ENCODE measurements at regions not wholly inside any gene's neighbourhood (a gene's known extent, or its start where the extent isn't known, plus 50 kb on each side); places are given as distances from the start of the nearest gene placed in this dataset.

- ATAC-seq (ENCODE audit: low FRiP score), result no peak
- Histone ChIP-seq H3K4me3 (ENCODE audit: low read length in 2 of 2) (no peak overlapping the region), H3K9me3 (ENCODE audit: control insufficient read depth, low read length) (no peaks in the 10 kb centered on the region), H3K27ac (ENCODE audit: low read depth in 1 of 2, low read length in 2 of 2) (no peak overlapping the region), H3K36me3 (ENCODE audit: control insufficient read depth in 1 of 2, insufficient read depth in 2 of 2, low read length in 1 of 2) (no peaks in the 10 kb centered on the region), H3K27me3 (ENCODE audit: control insufficient read depth in 1 of 2, insufficient read depth in 2 of 2, low read length in 1 of 2) (no peaks in the 10 kb centered on the region), H3K4me1 (ENCODE audit: control insufficient read depth in 1 of 2, insufficient read depth in 2 of 2, low read length in 2 of 2) (no peaks in the 10 kb centered on the region)
- 92 to 94% methylated on average over 2 of the region's 2 CpGs for WGBS, 2 donors
- no peak for DNase-seq
- intact Hi-C loops (cut with DNase I), result no loop called here
Measured at GRCh38 chr4:123934096-123934495, 537.5 kb downstream of the SPRY1 start.

- Histone ChIP-seq H3K27me3 (ENCODE audit: control insufficient read depth in 1 of 2, insufficient read depth in 2 of 2, low read length in 1 of 2) (no peaks in the 10 kb centered on the region), H3K27ac (ENCODE audit: low read depth in 1 of 2, low read length in 2 of 2) (no peak overlapping the region), H3K9me3 (ENCODE audit: control insufficient read depth, low read length) (no peaks in the 10 kb centered on the region), H3K4me1 (ENCODE audit: control insufficient read depth in 1 of 2, insufficient read depth in 2 of 2, low read length in 2 of 2) (no peaks in the 10 kb centered on the region), H3K36me3 (ENCODE audit: control insufficient read depth in 1 of 2, insufficient read depth in 2 of 2, low read length in 1 of 2) (no peaks in the 10 kb centered on the region), H3K4me3 (ENCODE audit: low read length in 2 of 2) (no peak overlapping the region)
- intact Hi-C loops (cut with DNase I), result no loop called here
- no peak for DNase-seq
- ATAC-seq (ENCODE audit: low FRiP score), result no peak
- WGBS, 2 donors, result 19 to 20% methylated on average over 2 of the region's 2 CpGs
Measured at GRCh38 chr4:123936621-123937043, 540.0 kb downstream of the SPRY1 start.

GRCh38 chr4:123937581-123937980, 541.0 kb downstream of the SPRY1 start:
- ATAC-seq (ENCODE audit: low FRiP score), result no peak
- DNase-seq, result no peak
- WGBS, 2 donors, result 64 to 65% methylated on average over 4 of the region's 4 CpGs
- Histone ChIP-seq H3K4me3 (ENCODE audit: low read length in 2 of 2) (no peak overlapping the region), H3K27me3 (ENCODE audit: control insufficient read depth in 1 of 2, insufficient read depth in 2 of 2, low read length in 1 of 2) (no peaks in the 10 kb centered on the region), H3K9me3 (ENCODE audit: control insufficient read depth, low read length) (no peaks in the 10 kb centered on the region), H3K4me1 (ENCODE audit: control insufficient read depth in 1 of 2, insufficient read depth in 2 of 2, low read length in 2 of 2) (no peaks in the 10 kb centered on the region), H3K36me3 (ENCODE audit: control insufficient read depth in 1 of 2, insufficient read depth in 2 of 2, low read length in 1 of 2) (no peaks in the 10 kb centered on the region), H3K27ac (ENCODE audit: low read depth in 1 of 2, low read length in 2 of 2) (no peak overlapping the region)
- intact Hi-C loops (cut with DNase I), result no loop called here

GRCh38 chr4:123939621-123940020, 543.0 kb downstream of the SPRY1 start:
- no peak for DNase-seq
- intact Hi-C loops (cut with DNase I), result no loop called here
- no peaks in the 10 kb centered on the region for H3K9me3 ChIP-seq (ENCODE audit: control insufficient read depth, low read length)
- ATAC-seq (ENCODE audit: low FRiP score), result no peak
- WGBS, 2 donors, result 89 to 96% methylated on average over 1 of the region's 1 CpG
- no peaks in the 10 kb centered on the region for H3K36me3 ChIP-seq (ENCODE audit: control insufficient read depth in 1 of 2, insufficient read depth in 2 of 2, low read length in 1 of 2)
- no peak overlapping the region for H3K4me3 ChIP-seq (ENCODE audit: low read length in 2 of 2)
- no peak overlapping the region for H3K27ac ChIP-seq (ENCODE audit: low read depth in 1 of 2, low read length in 2 of 2)
- H3K27me3 ChIP-seq (ENCODE audit: control insufficient read depth in 1 of 2, insufficient read depth in 2 of 2, low read length in 1 of 2), result no peaks in the 10 kb centered on the region
- no peaks in the 10 kb centered on the region for H3K4me1 ChIP-seq (ENCODE audit: control insufficient read depth in 1 of 2, insufficient read depth in 2 of 2, low read length in 2 of 2)

GRCh38 chr4:123940604-123941003, 544.0 kb downstream of the SPRY1 start:
- WGBS, 2 donors, result 68 to 72% methylated on average over 2 of the region's 2 CpGs
- Histone ChIP-seq H3K4me3 (ENCODE audit: low read length in 2 of 2) (no peak overlapping the region), H3K36me3 (ENCODE audit: control insufficient read depth in 1 of 2, insufficient read depth in 2 of 2, low read length in 1 of 2) (no peaks in the 10 kb centered on the region), H3K9me3 (ENCODE audit: control insufficient read depth, low read length) (no peaks in the 10 kb centered on the region), H3K4me1 (ENCODE audit: control insufficient read depth in 1 of 2, insufficient read depth in 2 of 2, low read length in 2 of 2) (no peaks in the 10 kb centered on the region), H3K27ac (ENCODE audit: low read depth in 1 of 2, low read length in 2 of 2) (no peak overlapping the region), H3K27me3 (ENCODE audit: control insufficient read depth in 1 of 2, insufficient read depth in 2 of 2, low read length in 1 of 2) (no peaks in the 10 kb centered on the region)
- ATAC-seq (ENCODE audit: low FRiP score), result no peak
- DNase-seq, result no peak
- intact Hi-C loops (cut with DNase I), result no loop called here

- ATAC-seq (ENCODE audit: low FRiP score) (no peak), DNase-seq (no peak)
- no peak overlapping the region for H3K27ac ChIP-seq (ENCODE audit: low read depth in 1 of 2, low read length in 2 of 2)
- no peaks in the 10 kb centered on the region for H3K36me3 ChIP-seq (ENCODE audit: control insufficient read depth in 1 of 2, insufficient read depth in 2 of 2, low read length in 1 of 2)
- H3K27me3 ChIP-seq (ENCODE audit: control insufficient read depth in 1 of 2, insufficient read depth in 2 of 2, low read length in 1 of 2), result no peaks in the 10 kb centered on the region
- no peak overlapping the region for H3K4me3 ChIP-seq (ENCODE audit: low read length in 2 of 2)
- WGBS, 2 donors, result 67 to 71% methylated on average over 1 of the region's 1 CpG
- H3K4me1 ChIP-seq (ENCODE audit: control insufficient read depth in 1 of 2, insufficient read depth in 2 of 2, low read length in 2 of 2), result no peaks in the 10 kb centered on the region
- H3K9me3 ChIP-seq (ENCODE audit: control insufficient read depth, low read length), result no peaks in the 10 kb centered on the region
- intact Hi-C loops (cut with DNase I), result no loop called here
Measured at GRCh38 chr4:123941306-123941705, 544.7 kb downstream of the SPRY1 start.

- Histone ChIP-seq H3K36me3 (ENCODE audit: control insufficient read depth in 1 of 2, insufficient read depth in 2 of 2, low read length in 1 of 2) (no peaks in the 10 kb centered on the region), H3K9me3 (ENCODE audit: control insufficient read depth, low read length) (no peaks in the 10 kb centered on the region), H3K27me3 (ENCODE audit: control insufficient read depth in 1 of 2, insufficient read depth in 2 of 2, low read length in 1 of 2) (no peaks in the 10 kb centered on the region), H3K4me3 (ENCODE audit: low read length in 2 of 2) (no peak overlapping the region), H3K4me1 (ENCODE audit: control insufficient read depth in 1 of 2, insufficient read depth in 2 of 2, low read length in 2 of 2) (no peaks in the 10 kb centered on the region), H3K27ac (ENCODE audit: low read depth in 1 of 2, low read length in 2 of 2) (no peak overlapping the region)
- intact Hi-C loops (cut with DNase I), result no loop called here
- 87 to 94% methylated on average over 1 of the region's 1 CpG for WGBS, 2 donors
- DNase-seq (no peak), ATAC-seq (ENCODE audit: low FRiP score) (no peak)
Measured at GRCh38 chr4:123943976-123944375, 547.4 kb downstream of the SPRY1 start.

GRCh38 chr4:123945301-123945700, 548.7 kb downstream of the SPRY1 start:
- no peak overlapping the region for H3K27ac ChIP-seq (ENCODE audit: low read depth in 1 of 2, low read length in 2 of 2)
- H3K4me1 ChIP-seq (ENCODE audit: control insufficient read depth in 1 of 2, insufficient read depth in 2 of 2, low read length in 2 of 2), result no peaks in the 10 kb centered on the region
- H3K4me3 ChIP-seq (ENCODE audit: low read length in 2 of 2), result no peak overlapping the region
- no peaks in the 10 kb centered on the region for H3K27me3 ChIP-seq (ENCODE audit: control insufficient read depth in 1 of 2, insufficient read depth in 2 of 2, low read length in 1 of 2)
- intact Hi-C loops (cut with DNase I), result no loop called here
- no peak for ATAC-seq (ENCODE audit: low FRiP score)
- H3K36me3 ChIP-seq (ENCODE audit: control insufficient read depth in 1 of 2, insufficient read depth in 2 of 2, low read length in 1 of 2), result no peaks in the 10 kb centered on the region
- no peak for DNase-seq
- no peaks in the 10 kb centered on the region for H3K9me3 ChIP-seq (ENCODE audit: control insufficient read depth, low read length)
- 95 to 96% methylated on average over 7 of the region's 7 CpGs for WGBS, 2 donors

- intact Hi-C loops (cut with DNase I), result no loop called here
- no peaks in the 10 kb centered on the region for H3K4me1 ChIP-seq (ENCODE audit: control insufficient read depth in 1 of 2, insufficient read depth in 2 of 2, low read length in 2 of 2)
- no peaks in the 10 kb centered on the region for H3K36me3 ChIP-seq (ENCODE audit: control insufficient read depth in 1 of 2, insufficient read depth in 2 of 2, low read length in 1 of 2)
- ATAC-seq (ENCODE audit: low FRiP score) (no peak), DNase-seq (no peak)
- H3K4me3 ChIP-seq (ENCODE audit: low read length in 2 of 2), result no peak overlapping the region
- H3K27ac ChIP-seq (ENCODE audit: low read depth in 1 of 2, low read length in 2 of 2), result no peak overlapping the region
- H3K27me3 ChIP-seq (ENCODE audit: control insufficient read depth in 1 of 2, insufficient read depth in 2 of 2, low read length in 1 of 2), result no peaks in the 10 kb centered on the region
- no peaks in the 10 kb centered on the region for H3K9me3 ChIP-seq (ENCODE audit: control insufficient read depth, low read length)
Measured at GRCh38 chr4:123950530-123950929, 553.9 kb downstream of the SPRY1 start.

All from aorta (tissue), 5 donors.